ENCODE measurements at regions not wholly inside any gene's neighbourhood (a gene's known extent, or its start where the extent isn't known, plus 50 kb on each side); places are given as distances from the start of the nearest gene placed in this dataset.

GRCh38 chr5:38031304-38031703 lies 191.5 kb upstream of the GDNF start:
- DNase-seq (ENCODE audit: low spot score) (no peak), FAIRE-seq (no peak)

GRCh38 chr5:38029397-38030065 lies 189.7 kb upstream of the GDNF start:
- FAIRE-seq (no peak), DNase-seq (ENCODE audit: low spot score) (no peak)

- no peak for DNase-seq (ENCODE audit: low spot score)
- FAIRE-seq = no peak
Measured at GRCh38 chr5:38023799-38024198, 184.0 kb upstream of the GDNF start.

GRCh38 chr5:38023371-38023770 lies 183.5 kb upstream of the GDNF start:
- FAIRE-seq (no peak), DNase-seq (ENCODE audit: low spot score) (no peak)

GRCh38 chr5:38022631-38023030 lies 182.8 kb upstream of the GDNF start:
- DNase-seq (ENCODE audit: low spot score) = peak; percentile 75
- peak; percentile 93 for FAIRE-seq

GRCh38 chr5:38018016-38018415 lies 178.2 kb upstream of the GDNF start:
- no peak for DNase-seq (ENCODE audit: low spot score)
- FAIRE-seq = no peak

DNA sequence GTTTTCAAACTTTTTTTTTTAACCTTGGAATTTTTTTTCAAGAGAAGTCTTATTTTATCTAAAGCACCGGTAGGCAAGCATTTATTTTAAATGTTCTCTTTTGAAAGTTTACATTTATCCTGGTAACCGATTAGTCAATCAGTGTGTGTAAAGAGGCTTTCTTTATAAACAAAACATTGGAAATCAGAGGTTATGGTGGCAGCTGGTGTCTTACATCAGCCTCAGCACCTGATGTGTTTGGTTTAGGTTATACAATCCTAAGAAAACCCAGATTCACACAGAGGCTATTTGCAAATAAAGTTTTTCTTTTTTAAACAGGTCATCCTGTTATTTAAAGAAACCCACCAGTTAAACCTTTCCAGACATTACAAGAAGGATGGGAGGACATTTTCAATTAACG lies 173.3 kb upstream of the GDNF start:
- FAIRE-seq = no peak

GRCh38 chr5:38011668-38012188 lies 171.9 kb upstream of the GDNF start:
- FAIRE-seq = no peak
- no peak for DNase-seq (ENCODE audit: low spot score)

More for the DNA sequence above, 173.3 kb upstream of the GDNF start:
- DNase-seq (ENCODE audit: low spot score) = no peak

GRCh38 chr5:38009749-38010358 lies 170.0 kb upstream of the GDNF start:
- FAIRE-seq = no peak
- DNase-seq (ENCODE audit: low spot score) = no peak

DNA sequence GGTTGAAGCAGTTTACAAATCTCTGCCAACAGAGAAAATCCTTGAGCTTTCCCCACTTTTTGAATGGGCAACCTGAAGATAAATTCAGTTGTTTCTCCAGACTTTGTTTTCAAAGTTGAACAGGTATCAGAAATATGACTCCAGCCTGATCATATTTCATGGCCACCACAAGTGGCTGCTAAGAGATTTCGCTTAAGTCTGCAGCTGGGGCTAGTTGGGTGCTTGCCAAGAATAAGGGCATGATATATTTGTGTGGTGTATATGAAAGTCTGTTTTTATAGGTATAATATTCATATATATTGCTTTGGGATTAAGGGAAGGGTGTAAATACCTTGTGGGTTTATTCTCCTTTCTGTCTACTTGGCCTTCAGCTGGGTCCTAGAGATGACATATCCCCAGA lies 168.4 kb upstream of the GDNF start:
- DNase-seq (ENCODE audit: low spot score) (no peak), FAIRE-seq (no peak)

GRCh38 chr5:37999593-37999992 lies 159.8 kb upstream of the GDNF start:
- FAIRE-seq = no peak
- DNase-seq (ENCODE audit: low spot score) = no peak

GRCh38 chr5:37996918-37997317 lies 157.1 kb upstream of the GDNF start:
- FAIRE-seq (no peak), DNase-seq (ENCODE audit: low spot score) (no peak)

DNA sequence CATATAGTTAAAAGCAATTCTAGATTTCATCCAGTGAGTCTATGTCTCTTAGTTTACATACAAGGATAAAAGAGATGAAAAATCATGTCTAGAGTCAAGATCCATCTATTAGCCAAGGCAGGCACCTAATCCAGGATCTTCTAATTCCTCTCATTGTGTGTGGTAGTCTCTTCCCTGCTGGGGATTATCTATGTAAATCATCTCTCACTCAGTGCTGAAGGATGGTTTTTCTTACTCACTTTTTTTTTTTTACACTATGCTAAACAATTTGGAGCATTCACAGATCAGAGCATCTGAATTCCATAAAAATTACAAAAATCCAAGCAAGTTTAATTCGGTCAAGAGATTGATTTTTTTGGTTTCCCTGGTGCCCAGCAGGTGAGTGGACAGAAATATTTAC lies 154.9 kb upstream of the GDNF start:
- DNase-seq (ENCODE audit: low spot score) (no peak), FAIRE-seq (no peak)

DNA sequence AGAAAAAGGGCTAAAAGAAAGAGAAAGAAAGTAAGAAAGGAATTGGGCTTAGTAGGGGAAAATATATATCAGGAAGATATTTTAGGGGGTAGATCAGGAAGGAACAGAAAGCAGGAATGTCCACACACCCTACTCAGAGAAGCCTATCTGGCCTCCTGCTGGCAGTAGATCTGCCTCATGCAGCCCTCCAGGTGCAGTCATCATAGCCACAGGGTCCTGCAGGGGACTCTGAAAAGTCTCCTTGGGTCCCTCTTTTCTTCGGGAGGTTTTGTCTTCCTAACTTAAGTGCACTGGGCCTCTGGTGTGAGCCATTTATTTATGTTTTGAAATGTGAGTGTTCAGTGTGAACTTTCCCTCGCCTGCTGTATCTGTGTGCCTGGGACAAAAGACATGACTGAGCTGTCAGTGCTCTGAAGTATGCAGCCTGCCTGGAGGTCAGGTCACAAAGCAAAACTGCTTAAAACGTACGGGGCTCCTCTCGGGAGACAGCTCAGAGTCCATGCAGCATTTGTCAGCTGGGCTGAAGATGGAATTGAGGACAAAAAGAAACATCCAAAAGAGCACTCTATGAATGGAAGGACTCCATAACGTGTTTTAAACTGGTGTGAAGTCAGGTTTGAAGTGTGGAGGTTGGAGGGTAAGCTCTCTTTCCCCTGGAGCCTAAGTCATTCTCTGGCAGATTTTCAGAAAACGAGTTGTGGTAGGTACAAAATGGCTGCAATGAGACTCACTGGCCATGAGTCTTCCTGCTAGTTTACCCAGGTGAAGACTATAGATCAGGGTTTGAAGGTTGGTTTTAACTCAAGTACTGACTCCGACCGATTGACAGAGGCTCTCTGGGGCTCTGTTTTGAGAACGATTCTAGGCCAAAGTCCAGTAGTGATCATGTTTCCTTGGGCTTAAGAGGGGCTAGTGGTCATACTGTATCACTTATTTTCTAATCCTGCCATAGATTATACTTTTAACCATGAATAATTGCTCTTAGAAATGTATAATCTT lies 151.8 kb upstream of the GDNF start:
- DNase-seq (ENCODE audit: low spot score) (no peak), FAIRE-seq (no peak)

- DNase-seq (ENCODE audit: low spot score) (no peak), FAIRE-seq (no peak)
Measured at GRCh38 chr5:37989884-37990283, 150.0 kb upstream of the GDNF start.

DNA sequence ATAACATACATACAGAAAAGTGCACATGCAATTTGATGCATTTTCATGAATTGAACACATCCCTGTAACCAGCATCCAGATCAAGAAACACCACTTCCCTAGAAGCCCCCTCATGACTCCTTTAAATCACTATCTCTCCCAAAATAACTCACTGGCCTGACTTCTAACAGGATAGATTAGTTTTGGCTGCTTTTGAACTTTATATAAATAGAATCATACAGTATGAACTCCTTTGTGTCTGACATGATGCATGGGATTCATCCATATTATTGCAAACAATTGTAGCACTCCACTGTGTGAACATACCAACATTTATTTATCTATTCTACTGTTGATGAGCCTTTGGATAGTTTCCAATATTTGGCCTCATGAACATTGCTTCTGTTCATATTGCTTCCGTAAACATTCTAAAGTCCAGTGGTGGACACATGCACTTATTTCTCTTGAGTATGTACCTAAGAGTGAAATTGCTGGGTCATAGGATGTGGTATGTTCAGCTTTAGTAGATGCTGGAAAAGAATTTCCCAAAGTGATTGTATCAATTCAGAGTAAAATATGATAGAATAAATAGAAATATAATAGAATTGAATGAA lies 148.7 kb upstream of the GDNF start:
- DNase-seq (ENCODE audit: low spot score) = no peak
- no peak for FAIRE-seq

- no peak for FAIRE-seq
Measured at GRCh38 chr5:37984300-37984699, 144.5 kb upstream of the GDNF start.

GRCh38 chr5:37983463-37983862 lies 143.6 kb upstream of the GDNF start:
- DNase-seq (ENCODE audit: low spot score) = no peak
- no peak for FAIRE-seq

More at GRCh38 chr5:37984300-37984699, 144.5 kb upstream of the GDNF start:
- no peak for DNase-seq (ENCODE audit: low spot score)

GRCh38 chr5:37979559-37979958 lies 139.7 kb upstream of the GDNF start:
- DNase-seq (ENCODE audit: low spot score) (no peak), FAIRE-seq (no peak)

DNA sequence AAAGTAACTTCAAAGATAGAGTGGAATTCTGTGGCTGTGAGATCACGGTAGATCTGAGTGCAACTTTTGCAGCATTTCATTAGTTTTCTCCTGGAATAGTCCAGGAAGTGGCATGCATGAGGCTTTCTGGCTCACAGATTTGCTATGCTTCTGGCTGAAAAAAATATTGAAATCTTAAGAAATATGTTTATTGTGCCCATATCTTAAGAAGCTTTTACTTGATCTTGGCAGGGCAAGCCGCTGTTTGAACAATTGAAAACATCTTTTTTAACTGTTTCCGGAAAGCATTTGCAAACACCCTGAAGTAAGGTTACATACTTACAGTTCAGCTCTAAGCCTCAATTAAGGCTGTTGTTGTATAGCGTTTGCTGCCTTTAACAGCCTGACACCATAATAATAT lies 135.7 kb upstream of the GDNF start:
- DNase-seq (ENCODE audit: low spot score) (no peak), FAIRE-seq (no peak)

DNA sequence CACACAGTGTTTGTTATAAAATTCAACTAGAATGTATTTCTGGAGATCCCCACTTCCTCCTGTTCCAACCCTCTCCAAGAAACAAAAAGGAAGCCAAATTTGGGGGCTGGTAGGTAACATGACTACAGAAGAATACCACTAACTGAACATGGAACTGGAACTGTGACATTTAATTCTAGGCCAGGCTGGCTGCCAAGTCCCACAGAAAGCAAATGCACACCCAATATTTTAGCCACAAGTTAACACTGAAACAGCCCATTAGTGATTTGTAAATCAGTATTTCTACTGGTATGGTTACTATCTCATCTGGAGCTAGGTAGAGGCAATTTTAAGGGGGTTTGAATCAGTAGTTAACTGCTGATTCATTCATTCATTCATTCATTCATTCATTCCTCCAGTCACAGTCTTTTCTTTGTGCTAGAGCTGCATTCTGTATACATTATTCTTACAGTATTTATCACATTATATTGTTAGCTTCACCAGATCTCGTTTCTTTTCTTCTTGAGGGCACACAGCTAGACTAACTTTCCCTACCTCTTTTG lies 131.7 kb upstream of the GDNF start:
- no peak for FAIRE-seq

More for the DNA sequence above, 131.7 kb upstream of the GDNF start:
- DNase-seq (ENCODE audit: low spot score) = no peak

Measured in RCC 7860 (cell line).